ENCODE measurements at regions not wholly inside any gene's neighbourhood (a gene's known extent, or its start where the extent isn't known, plus 50 kb on each side); places are given as distances from the start of the nearest gene placed in this dataset.

- ATAC-seq (no peak), DNase-seq (no peak)
- intact Hi-C loops (cut with DNase I, micrococcal nuclease) = no loop called here
Measured at GRCh38 chr16:86984991-86985647, 332.1 kb downstream of the C16orf95 start.

- intact Hi-C loops (cut with DNase I, micrococcal nuclease) = no loop called here
- ATAC-seq = no peak
- DNase-seq = no peak
Measured at GRCh38 chr16:86985648-86986015, 331.6 kb downstream of the C16orf95 start.

- intact Hi-C loops (cut with DNase I, micrococcal nuclease) = no loop called here
- ATAC-seq (no peak), DNase-seq (no peak)
Measured at GRCh38 chr16:86986136-86986535, 331.1 kb downstream of the C16orf95 start.

GRCh38 chr16:86986809-86987487 lies 330.2 kb downstream of the C16orf95 start:
- no peak for DNase-seq
- intact Hi-C loops (cut with DNase I, micrococcal nuclease) = no loop called here
- no peak for ATAC-seq

- ATAC-seq (no peak), DNase-seq (no peak)
- intact Hi-C loops (cut with DNase I, micrococcal nuclease) = no loop called here
Measured at GRCh38 chr16:86987746-86988670, 329.2 kb downstream of the C16orf95 start.

- DNase-seq (no peak), ATAC-seq (no peak)
- intact Hi-C loops (cut with DNase I, micrococcal nuclease) = no loop called here
Measured at GRCh38 chr16:86988920-86989696, 328.1 kb downstream of the C16orf95 start.

- DNase-seq (no peak), ATAC-seq (no peak)
- intact Hi-C loops (cut with DNase I, micrococcal nuclease) = no loop called here
Measured at GRCh38 chr16:86990451-86990850, 326.7 kb downstream of the C16orf95 start.

- no peak for DNase-seq
- ATAC-seq = no peak
- intact Hi-C loops (cut with DNase I, micrococcal nuclease) = no loop called here
Measured at GRCh38 chr16:86991679-86992078, 325.5 kb downstream of the C16orf95 start.

- DNase-seq = no peak
- intact Hi-C loops (cut with DNase I, micrococcal nuclease) = no loop called here
- no peak for ATAC-seq
Measured at GRCh38 chr16:86992587-86992986, 324.6 kb downstream of the C16orf95 start.

GRCh38 chr16:86993426-86994110 lies 323.6 kb downstream of the C16orf95 start:
- no peak for ATAC-seq
- intact Hi-C loops (cut with DNase I, micrococcal nuclease) = no loop called here
- DNase-seq = no peak

GRCh38 chr16:86994215-86994614 lies 323.0 kb downstream of the C16orf95 start:
- intact Hi-C loops (cut with DNase I, micrococcal nuclease) = no loop called here
- DNase-seq (no peak), ATAC-seq (no peak)

GRCh38 chr16:86994651-86995171 lies 322.5 kb downstream of the C16orf95 start:
- intact Hi-C loops (cut with DNase I, micrococcal nuclease) = no loop called here
- DNase-seq = no peak
- ATAC-seq = no peak

- ATAC-seq (no peak), DNase-seq (no peak)
- intact Hi-C loops (cut with DNase I, micrococcal nuclease) = no loop called here
Measured at GRCh38 chr16:86995456-86995855, 321.7 kb downstream of the C16orf95 start.

- no peak for DNase-seq
- ATAC-seq = no peak
- intact Hi-C loops (cut with DNase I, micrococcal nuclease) = no loop called here
Measured at GRCh38 chr16:86996081-86996480, 321.1 kb downstream of the C16orf95 start.

GRCh38 chr16:86997058-86997457 lies 320.1 kb downstream of the C16orf95 start:
- intact Hi-C loops (cut with DNase I, micrococcal nuclease) = no loop called here
- no peak for ATAC-seq
- no peak for DNase-seq

GRCh38 chr16:86998196-86999001 lies 318.8 kb downstream of the C16orf95 start:
- intact Hi-C loops (cut with DNase I, micrococcal nuclease) = no loop called here
- ATAC-seq = no peak

GRCh38 chr16:87000001-87000400 lies 317.2 kb downstream of the C16orf95 start:
- DNase-seq (no peak), ATAC-seq (no peak)
- intact Hi-C loops (cut with DNase I, micrococcal nuclease) = no loop called here

More at GRCh38 chr16:86998196-86999001, 318.8 kb downstream of the C16orf95 start:
- no peak for DNase-seq

Data from left colon (tissue), 2 donors.